DOHH2 (cell line): ENCODE measurements at regions not wholly inside any gene's neighbourhood (a gene's known extent, or its start where the extent isn't known, plus 50 kb on each side); places are given as distances from the start of the nearest gene placed in this dataset.
"Not testable (repeated sequence)": the region's sequence is repeated elsewhere in the genome, so short reads cannot be mapped to it uniquely, and the experiment has no call there.

Experiments used
- H3F3A ChIP-seq: fragments of 200-600 bp; sonication (generic), shearing (Covaris generic); 2 replicates; pipeline ENCODE4 v1.6.0; 2016; ENCODE audit warnings: antibody characterized with exemption, mild to moderate bottlenecking; ENCODE audit not compliant: control insufficient read depth, insufficient read depth
- H3K27ac ChIP-seq: fragments of 200-600 bp; sonication (generic); 2 replicates; pipeline ENCODE4 v1.5.1; 2014; ENCODE audit warnings: low read depth, mild to moderate bottlenecking, low read length, moderate library complexity
- H3K27me3 ChIP-seq: fragments of 200-600 bp; sonication (generic); 2 replicates; pipeline ENCODE4 v1.6.1; 2014; ENCODE audit warnings: mild to moderate bottlenecking, low read length, mixed read lengths; ENCODE audit not compliant: control insufficient read depth
- H3K36me3 ChIP-seq: fragments of 200-600 bp; sonication (generic); 2 replicates; pipeline ENCODE4 v1.6.1; 2014; ENCODE audit warnings: mild to moderate bottlenecking, low read length, moderate library complexity, mixed read lengths; ENCODE audit not compliant: control insufficient read depth
- H3K4me1 ChIP-seq: fragments of 200-600 bp; sonication (generic); 2 replicates; pipeline ENCODE4 v1.6.1; 2014; ENCODE audit warnings: mild to moderate bottlenecking, low read length, mixed read lengths; ENCODE audit not compliant: control insufficient read depth
- H3K4me2 ChIP-seq: fragments of 200-600 bp; sonication (generic); 2 replicates; pipeline ENCODE4 v1.6.0; 2014; ENCODE audit warnings: mild to moderate bottlenecking, low read length, moderate library complexity
- H3K4me3 ChIP-seq: fragments of 200-600 bp; sonication (generic); 2 replicates; pipeline ENCODE4 v1.5.1; 2014; ENCODE audit warnings: mild to moderate bottlenecking, low read length, mixed read lengths
- H3K79me2 ChIP-seq: fragments of 200-600 bp; sonication (generic); 2 replicates; pipeline ENCODE4 v1.6.1; 2014; ENCODE audit warnings: mild to moderate bottlenecking, low read length, mixed read lengths; ENCODE audit not compliant: control insufficient read depth
- H3K9me2 ChIP-seq: fragments of 200-600 bp; sonication (generic); replicated peaks from 2 replicates; pipeline ENCODE4 v1.6.1; 2014; ENCODE audit warnings: mild to moderate bottlenecking, low read length, mixed read lengths; ENCODE audit not compliant: control insufficient read depth
- H3K9me3 ChIP-seq: fragments of 200-600 bp; sonication (generic); 2 replicates; pipeline ENCODE4 v1.6.1; 2014; ENCODE audit warnings: antibody characterized with exemption, low read length, mixed read lengths; ENCODE audit not compliant: control insufficient read depth, insufficient read depth
- H4K20me1 ChIP-seq: fragments of 200-600 bp; sonication (generic); 2 replicates; pipeline ENCODE4 v1.6.0; 2014; ENCODE audit warnings: low read depth, mild to moderate bottlenecking, antibody characterized with exemption, low read length, moderate library complexity; ENCODE audit not compliant: control insufficient read depth, insufficient read depth
- EZH2phosphoT487 ChIP-seq: fragments of 200-600 bp; sonication (generic); IDR thresholded peaks from 2 replicates; pipeline ENCODE4 v1.6.1; 2017; ENCODE audit warnings: borderline replicate concordance, mild to moderate bottlenecking, antibody characterized with exemption, low read length, moderate library complexity, mixed read lengths
- TF ChIP-seq, protein P1 (sequence below): fragments of 200-600 bp; sonication (generic); IDR thresholded peaks from one replicate; pipeline ENCODE4 v1.5.1; 2014; ENCODE audit warnings: antibody characterized with exemption, mild to moderate bottlenecking, low read depth, low read length; ENCODE audit not compliant: poor library complexity, severe bottlenecking

DNA sequence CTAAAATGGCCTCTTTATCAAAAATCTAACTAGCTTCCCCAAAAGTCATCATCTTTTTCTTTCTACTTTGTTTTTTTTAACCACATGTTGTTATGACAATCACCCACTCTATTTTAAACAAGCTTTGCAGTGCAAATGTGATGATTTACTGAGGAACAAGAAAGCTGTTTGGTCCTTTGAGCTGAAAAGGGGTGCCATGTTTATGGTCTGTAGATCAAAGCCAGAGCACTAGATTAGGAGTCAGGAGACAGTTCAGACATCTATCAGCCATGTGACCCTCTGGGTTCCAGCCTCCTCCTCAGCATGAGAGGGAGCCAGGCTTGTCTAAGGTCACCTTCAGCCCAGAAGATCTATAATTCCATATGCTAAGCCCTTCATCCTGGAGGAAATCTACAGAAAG lies 65.9 kb downstream of the RPL22L1 start:
- peaks cover 6% of the 10 kb centered on the region; the same call in 1 of the 2 replicates for H3K27me3 ChIP-seq
- no peak overlapping the region for H3K4me3 ChIP-seq
- no peak overlapping the region for H3K4me2 ChIP-seq
- H3K79me2 ChIP-seq: no peaks in the 10 kb centered on the region
- H3K4me1 ChIP-seq: no peaks in the 10 kb centered on the region
- no peak overlapping the region for H3K27ac ChIP-seq
- H3F3A ChIP-seq: no peaks in the 10 kb centered on the region
- no peak for TF ChIP-seq EZH2phosphoT487
- TF ChIP-seq, protein P1, sequence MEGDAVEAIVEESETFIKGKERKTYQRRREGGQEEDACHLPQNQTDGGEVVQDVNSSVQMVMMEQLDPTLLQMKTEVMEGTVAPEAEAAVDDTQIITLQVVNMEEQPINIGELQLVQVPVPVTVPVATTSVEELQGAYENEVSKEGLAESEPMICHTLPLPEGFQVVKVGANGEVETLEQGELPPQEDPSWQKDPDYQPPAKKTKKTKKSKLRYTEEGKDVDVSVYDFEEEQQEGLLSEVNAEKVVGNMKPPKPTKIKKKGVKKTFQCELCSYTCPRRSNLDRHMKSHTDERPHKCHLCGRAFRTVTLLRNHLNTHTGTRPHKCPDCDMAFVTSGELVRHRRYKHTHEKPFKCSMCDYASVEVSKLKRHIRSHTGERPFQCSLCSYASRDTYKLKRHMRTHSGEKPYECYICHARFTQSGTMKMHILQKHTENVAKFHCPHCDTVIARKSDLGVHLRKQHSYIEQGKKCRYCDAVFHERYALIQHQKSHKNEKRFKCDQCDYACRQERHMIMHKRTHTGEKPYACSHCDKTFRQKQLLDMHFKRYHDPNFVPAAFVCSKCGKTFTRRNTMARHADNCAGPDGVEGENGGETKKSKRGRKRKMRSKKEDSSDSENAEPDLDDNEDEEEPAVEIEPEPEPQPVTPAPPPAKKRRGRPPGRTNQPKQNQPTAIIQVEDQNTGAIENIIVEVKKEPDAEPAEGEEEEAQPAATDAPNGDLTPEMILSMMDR: no peak
- H4K20me1 ChIP-seq: no peaks in the 10 kb centered on the region
- H3K9me2 ChIP-seq: no peaks in the 10 kb centered on the region
- no peaks in the 10 kb centered on the region for H3K36me3 ChIP-seq
- H3K9me3 ChIP-seq: no peaks in the 10 kb centered on the region

DNA sequence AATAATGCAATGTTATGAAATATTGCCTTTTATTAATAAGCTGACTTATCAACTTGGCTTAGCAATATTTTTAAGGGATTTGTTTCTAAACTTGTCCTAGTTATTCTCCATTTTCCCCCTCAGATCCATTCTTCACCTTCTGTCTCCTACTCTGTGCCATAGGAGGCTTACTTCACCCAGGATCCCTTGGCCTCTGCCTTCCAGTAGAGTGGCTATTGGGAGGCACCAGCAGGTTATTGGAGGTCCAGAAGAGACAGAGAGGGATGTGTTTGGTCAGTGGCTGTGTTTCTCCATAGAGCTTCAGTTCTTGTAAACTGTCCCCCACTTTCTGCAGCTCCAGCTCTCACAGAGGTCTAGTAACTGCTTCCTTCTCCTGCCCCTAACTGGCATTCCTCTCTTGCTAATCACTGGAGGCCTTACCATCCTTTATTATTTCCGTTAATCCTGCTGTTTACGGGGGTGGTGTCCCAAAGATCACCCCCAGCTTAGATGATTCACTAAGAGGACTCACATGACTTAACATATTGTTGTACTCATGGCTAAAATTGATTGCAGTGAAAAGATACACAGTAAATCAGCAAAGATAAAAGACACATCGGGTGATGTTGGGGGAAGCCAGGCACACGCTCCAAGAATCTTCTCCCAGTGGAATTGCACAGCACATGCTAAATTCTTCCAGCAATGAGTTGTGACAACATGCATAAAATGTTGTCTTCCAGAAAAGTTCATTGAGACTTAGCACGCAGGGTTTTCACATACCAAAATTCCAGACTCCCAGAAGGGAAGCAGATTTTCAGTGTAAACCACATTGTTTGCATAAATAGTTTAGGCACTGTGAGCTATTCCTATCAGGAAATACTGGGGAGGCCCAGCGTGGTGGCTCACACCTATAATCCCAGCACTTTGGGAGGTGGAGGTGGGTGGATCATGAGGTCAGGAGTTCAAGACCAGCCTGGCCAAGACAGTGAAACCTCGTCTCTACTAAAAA lies 67.5 kb downstream of the RPL22L1 start:
- H4K20me1 ChIP-seq: no peaks in the 10 kb centered on the region
- H3K4me3 ChIP-seq: no peak overlapping the region
- no peaks in the 10 kb centered on the region for H3K4me1 ChIP-seq
- H3K4me2 ChIP-seq: no peak overlapping the region
- H3K27me3 ChIP-seq: peaks cover 6% of the 10 kb centered on the region; the same call in 1 of the 2 replicates
- no peak overlapping the region for H3K27ac ChIP-seq
- no peaks in the 10 kb centered on the region for H3K9me2 ChIP-seq
- no peaks in the 10 kb centered on the region for H3K79me2 ChIP-seq
- no peaks in the 10 kb centered on the region for H3F3A ChIP-seq
- no peak for TF ChIP-seq EZH2phosphoT487
- TF ChIP-seq, protein P1: no peak
- H3K9me3 ChIP-seq: no peaks in the 10 kb centered on the region
- H3K36me3 ChIP-seq: no peaks in the 10 kb centered on the region

DNA sequence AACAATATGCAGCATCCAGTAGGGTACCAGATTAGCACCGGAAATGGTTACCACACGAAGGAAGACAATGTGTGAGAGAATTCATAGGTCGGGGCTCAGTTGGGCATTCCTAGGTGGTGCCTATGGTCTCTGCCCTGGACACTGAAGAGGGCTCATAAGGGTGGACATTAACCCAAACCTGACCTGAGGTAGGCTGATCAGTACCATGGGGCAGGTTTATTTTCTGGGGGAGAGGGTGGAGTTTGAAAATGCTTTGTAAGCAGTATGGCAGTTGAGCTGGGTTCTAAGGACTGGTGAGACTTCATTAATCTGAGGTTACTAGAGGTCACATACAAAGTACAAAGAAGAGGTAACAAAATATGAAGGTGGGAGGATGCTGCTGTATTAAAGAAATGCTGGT lies 68.4 kb downstream of the RPL22L1 start:
- no peaks in the 10 kb centered on the region for H3K79me2 ChIP-seq
- no peaks in the 10 kb centered on the region for H4K20me1 ChIP-seq
- H3K27ac ChIP-seq: no peak overlapping the region
- no peaks in the 10 kb centered on the region for H3K9me3 ChIP-seq
- H3K36me3 ChIP-seq: no peaks in the 10 kb centered on the region
- no peak for TF ChIP-seq EZH2phosphoT487
- TF ChIP-seq, protein P1: no peak
- H3K4me3 ChIP-seq: no peak overlapping the region
- no peak overlapping the region for H3K4me2 ChIP-seq
- no peaks in the 10 kb centered on the region for H3K9me2 ChIP-seq
- H3F3A ChIP-seq: no peaks in the 10 kb centered on the region
- H3K4me1 ChIP-seq: no peaks in the 10 kb centered on the region
- peaks cover 6% of the 10 kb centered on the region; the same call in 1 of the 2 replicates for H3K27me3 ChIP-seq

GRCh38 chr3:170800275-170800674 lies 69.7 kb downstream of the RPL22L1 start:
- not testable (repeated sequence) for H3K79me2 ChIP-seq, H3K36me3 ChIP-seq, H4K20me1 ChIP-seq, H3K4me2 ChIP-seq, H3K27ac ChIP-seq, H3F3A ChIP-seq, H3K9me3 ChIP-seq, H3K4me3 ChIP-seq, H3K27me3 ChIP-seq, H3K9me2 ChIP-seq, H3K4me1 ChIP-seq
